PC-3 (cell line): ENCODE measurements at regions not wholly inside any gene's neighbourhood (a gene's known extent, or its start where the extent isn't known, plus 50 kb on each side); places are given as distances from the start of the nearest gene placed in this dataset.

Experiments
- EZH2phosphoT487 ChIP-seq: fragments of 300-600 bp; sonication (generic); IDR thresholded peaks from 2 replicates; pipeline ENCODE4 v1.6.1; 2018; ENCODE audit warnings: mild to moderate bottlenecking, antibody characterized with exemption, low read length, borderline replicate concordance
- TF ChIP-seq, protein P1 (sequence below): fragments of 300-600 bp; sonication (generic); conservative IDR thresholded peaks from 2 replicates; pipeline ENCODE4 v1.5.1; 2017; ENCODE audit warnings: antibody characterized with exemption, low read depth, mild to moderate bottlenecking, low read length

DNA sequence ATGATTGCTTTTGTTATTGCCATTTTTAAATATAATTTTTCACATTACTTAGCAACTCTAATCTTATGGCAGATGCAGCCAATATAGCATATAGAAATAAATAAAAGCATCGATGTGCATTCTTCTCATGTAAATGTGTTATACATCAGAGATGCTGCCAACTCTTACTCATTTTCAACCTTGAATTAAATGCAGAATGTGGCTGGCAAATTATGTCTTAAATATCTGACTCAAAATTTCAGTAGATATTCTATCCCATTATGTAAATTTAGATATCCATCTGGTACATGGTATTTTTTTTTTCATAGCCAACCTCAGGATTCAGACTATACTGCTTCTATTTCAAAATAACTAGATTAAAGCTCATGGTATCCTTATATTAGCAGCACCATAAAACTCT lies 916.7 kb upstream of the TMPRSS15 start:
- TF ChIP-seq, protein P1, sequence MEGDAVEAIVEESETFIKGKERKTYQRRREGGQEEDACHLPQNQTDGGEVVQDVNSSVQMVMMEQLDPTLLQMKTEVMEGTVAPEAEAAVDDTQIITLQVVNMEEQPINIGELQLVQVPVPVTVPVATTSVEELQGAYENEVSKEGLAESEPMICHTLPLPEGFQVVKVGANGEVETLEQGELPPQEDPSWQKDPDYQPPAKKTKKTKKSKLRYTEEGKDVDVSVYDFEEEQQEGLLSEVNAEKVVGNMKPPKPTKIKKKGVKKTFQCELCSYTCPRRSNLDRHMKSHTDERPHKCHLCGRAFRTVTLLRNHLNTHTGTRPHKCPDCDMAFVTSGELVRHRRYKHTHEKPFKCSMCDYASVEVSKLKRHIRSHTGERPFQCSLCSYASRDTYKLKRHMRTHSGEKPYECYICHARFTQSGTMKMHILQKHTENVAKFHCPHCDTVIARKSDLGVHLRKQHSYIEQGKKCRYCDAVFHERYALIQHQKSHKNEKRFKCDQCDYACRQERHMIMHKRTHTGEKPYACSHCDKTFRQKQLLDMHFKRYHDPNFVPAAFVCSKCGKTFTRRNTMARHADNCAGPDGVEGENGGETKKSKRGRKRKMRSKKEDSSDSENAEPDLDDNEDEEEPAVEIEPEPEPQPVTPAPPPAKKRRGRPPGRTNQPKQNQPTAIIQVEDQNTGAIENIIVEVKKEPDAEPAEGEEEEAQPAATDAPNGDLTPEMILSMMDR: no peak
- no peak for TF ChIP-seq EZH2phosphoT487
